ENCODE measurements at regions not wholly inside any gene's neighbourhood (a gene's known extent, or its start where the extent isn't known, plus 50 kb on each side); places are given as distances from the start of the nearest gene placed in this dataset.

DNA sequence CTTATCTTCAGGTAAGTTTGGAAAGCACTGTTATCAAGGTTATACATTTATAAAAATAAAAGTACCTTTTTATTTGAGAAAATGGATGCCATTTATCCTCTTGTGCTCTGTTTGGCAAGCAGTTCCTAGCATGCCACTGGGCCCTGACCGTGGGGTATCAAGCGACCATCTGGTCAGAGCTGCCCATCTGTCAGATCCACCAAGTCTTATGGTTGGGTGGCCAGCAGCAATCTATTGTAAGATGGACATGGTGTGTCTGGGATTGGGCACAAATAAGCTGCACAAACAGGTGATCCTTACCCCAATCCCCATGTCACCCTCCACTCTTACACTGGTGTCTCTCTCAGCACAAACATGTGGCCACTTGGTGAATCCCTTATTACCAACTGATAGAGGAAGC lies 178.5 kb downstream of the DLEU7 start:
- no peak for DNase-seq
- WGBS (ENCODE audit: extremely low coverage, insufficient coverage, low lambda C conversion rate) = no CpG with 5 or more reads among the region's 2 CpGs
- Histone ChIP-seq H3K4me2 (ENCODE audit: low read length) (no peak overlapping the region), H3K27me3 (ENCODE audit: insufficient read depth, low read length, poor library complexity) (no peaks in the 10 kb centered on the region), H3K36me3 (ENCODE audit: control insufficient read depth, insufficient read depth, low read length) (no peaks in the 10 kb centered on the region), H2AK5ac (ENCODE audit: low read length) (no peak overlapping the region), H2BK15ac (replicated peaks; ENCODE audit: low read depth) (no peak overlapping the region), H3K9ac (ENCODE audit: low read length) (no peak overlapping the region), H3K79me2 (ENCODE audit: control insufficient read depth, insufficient read depth, low read length) (no peaks in the 10 kb centered on the region), H3K4me3 (ENCODE audit: low read length) (no peak overlapping the region), H2BK120ac (ENCODE audit: low read depth, low read length) (no peak overlapping the region), H3K27ac (ENCODE audit: low read depth, low read length) (no peak overlapping the region), H3K4ac (ENCODE audit: low read depth, low read length) (no peak overlapping the region), H3K23ac (ENCODE audit: low read length) (no peak overlapping the region), H3K4me1 (ENCODE audit: control insufficient read depth, low read depth, low read length) (no peaks in the 10 kb centered on the region), H3K56ac (ENCODE audit: low read length) (no peak overlapping the region), H3K79me1 (ENCODE audit: low read length) (no peaks in the 10 kb centered on the region), H3K18ac (ENCODE audit: low read length) (no peak overlapping the region), H2BK5ac (ENCODE audit: low read length) (no peak overlapping the region), H4K5ac (ENCODE audit: low read length) (no peak overlapping the region), H4K8ac (ENCODE audit: low read depth, low read length) (no peak overlapping the region)

GRCh38 chr13:50668049-50668448 lies 175.4 kb downstream of the DLEU7 start:
- no CpG with 5 or more reads among the region's 6 CpGs for WGBS (ENCODE audit: extremely low coverage, insufficient coverage, low lambda C conversion rate)
- H3K36me3 ChIP-seq (ENCODE audit: control insufficient read depth, insufficient read depth, low read length) = no peaks in the 10 kb centered on the region
- no peak overlapping the region for H2BK15ac ChIP-seq (replicated peaks; ENCODE audit: low read depth)
- H3K79me2 ChIP-seq (ENCODE audit: control insufficient read depth, insufficient read depth, low read length) = no peaks in the 10 kb centered on the region
- no peak overlapping the region for H3K4me2 ChIP-seq (ENCODE audit: low read length)
- DNase-seq = no peak
- H3K18ac ChIP-seq (ENCODE audit: low read length) = no peak overlapping the region
- H4K8ac ChIP-seq (ENCODE audit: low read depth, low read length) = no peak overlapping the region
- no peak overlapping the region for H3K4ac ChIP-seq (ENCODE audit: low read depth, low read length)
- H3K9ac ChIP-seq (ENCODE audit: low read length) = no peak overlapping the region
- no peak overlapping the region for H2AK5ac ChIP-seq (ENCODE audit: low read length)
- H3K27me3 ChIP-seq (ENCODE audit: insufficient read depth, low read length, poor library complexity) = no peaks in the 10 kb centered on the region
- H2BK120ac ChIP-seq (ENCODE audit: low read depth, low read length) = no peak overlapping the region
- no peaks in the 10 kb centered on the region for H3K79me1 ChIP-seq (ENCODE audit: low read length)
- H3K27ac ChIP-seq (ENCODE audit: low read depth, low read length) = no peak overlapping the region
- H3K4me1 ChIP-seq (ENCODE audit: control insufficient read depth, low read depth, low read length) = no peaks in the 10 kb centered on the region
- no peak overlapping the region for H3K4me3 ChIP-seq (ENCODE audit: low read length)
- H4K5ac ChIP-seq (ENCODE audit: low read length) = no peak overlapping the region
- H3K56ac ChIP-seq (ENCODE audit: low read length) = no peak overlapping the region
- no peak overlapping the region for H3K23ac ChIP-seq (ENCODE audit: low read length)
- H2BK5ac ChIP-seq (ENCODE audit: low read length) = no peak overlapping the region

DNA sequence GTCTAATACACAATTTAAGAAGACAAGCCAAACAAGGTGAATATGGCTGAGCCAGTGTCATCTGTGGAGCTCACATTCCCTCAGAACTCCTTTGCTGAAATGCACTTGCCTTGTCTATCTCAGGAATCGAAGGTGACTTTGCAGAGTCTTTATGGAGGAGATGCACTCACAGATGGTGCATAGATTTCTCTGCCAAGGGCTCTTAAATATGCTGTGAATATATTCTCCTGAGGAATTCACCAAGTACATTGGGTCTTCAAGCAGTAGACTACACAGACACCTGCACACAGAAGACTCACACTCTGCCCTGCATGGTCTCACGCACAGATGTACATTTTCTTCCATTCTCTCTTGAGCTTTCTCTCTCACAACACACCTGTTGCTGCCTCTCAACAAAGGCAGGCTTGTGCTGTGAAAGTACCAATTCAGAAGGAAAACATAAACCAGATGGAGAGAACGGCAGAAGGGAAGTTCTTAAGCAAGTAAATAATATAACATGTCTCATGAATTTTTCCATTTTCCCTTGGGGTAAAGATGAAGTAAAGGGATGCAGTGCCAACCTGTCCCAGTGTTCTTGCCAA lies 174.7 kb downstream of the DLEU7 start:
- no CpG with 5 or more reads among the region's 3 CpGs for WGBS (ENCODE audit: extremely low coverage, insufficient coverage, low lambda C conversion rate)

DNA sequence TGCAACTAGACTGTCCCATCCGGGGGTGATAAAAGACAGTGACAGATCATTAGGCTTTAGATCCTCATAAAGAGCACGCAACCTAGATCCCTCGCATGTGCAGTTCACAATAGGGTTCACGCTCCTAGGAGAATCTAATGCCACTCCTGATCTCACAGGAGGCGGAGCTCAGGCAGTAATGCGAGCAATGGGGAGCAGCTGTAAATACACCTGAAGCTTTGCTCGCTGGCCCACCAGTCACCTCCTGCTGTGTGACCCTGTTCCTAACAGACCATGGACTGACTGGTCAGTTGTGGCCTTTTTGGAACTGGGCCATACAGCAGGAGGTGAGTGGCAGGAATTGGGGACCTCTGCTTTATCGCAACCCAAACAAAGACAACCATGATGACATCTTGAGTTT lies 173.2 kb downstream of the DLEU7 start:
- H2BK15ac ChIP-seq (replicated peaks; ENCODE audit: low read depth) = no peak overlapping the region
- no peak overlapping the region for H2BK120ac ChIP-seq (ENCODE audit: low read depth, low read length)
- DNase-seq = no peak
- no peaks in the 10 kb centered on the region for H3K79me1 ChIP-seq (ENCODE audit: low read length)
- H3K18ac ChIP-seq (ENCODE audit: low read length) = no peak overlapping the region
- H4K5ac ChIP-seq (ENCODE audit: low read length) = no peak overlapping the region
- WGBS (ENCODE audit: extremely low coverage, insufficient coverage, low lambda C conversion rate) = no CpG with 5 or more reads among the region's 8 CpGs
- H3K4ac ChIP-seq (ENCODE audit: low read depth, low read length) = no peak overlapping the region
- no peak overlapping the region for H4K8ac ChIP-seq (ENCODE audit: low read depth, low read length)
- no peak overlapping the region for H3K4me3 ChIP-seq (ENCODE audit: low read length)
- no peak overlapping the region for H2AK5ac ChIP-seq (ENCODE audit: low read length)
- H3K27me3 ChIP-seq (ENCODE audit: insufficient read depth, low read length, poor library complexity) = no peaks in the 10 kb centered on the region
- H3K4me2 ChIP-seq (ENCODE audit: low read length) = no peak overlapping the region
- H3K4me1 ChIP-seq (ENCODE audit: control insufficient read depth, low read depth, low read length) = no peaks in the 10 kb centered on the region
- no peak overlapping the region for H3K9ac ChIP-seq (ENCODE audit: low read length)
- H3K79me2 ChIP-seq (ENCODE audit: control insufficient read depth, insufficient read depth, low read length) = no peaks in the 10 kb centered on the region
- no peak overlapping the region for H2BK5ac ChIP-seq (ENCODE audit: low read length)
- no peak overlapping the region for H3K56ac ChIP-seq (ENCODE audit: low read length)
- H3K23ac ChIP-seq (ENCODE audit: low read length) = no peak overlapping the region
- H3K27ac ChIP-seq (ENCODE audit: low read depth, low read length) = no peak overlapping the region
- H3K36me3 ChIP-seq (ENCODE audit: control insufficient read depth, insufficient read depth, low read length) = no peaks in the 10 kb centered on the region

More for the DNA sequence above, 174.7 kb downstream of the DLEU7 start:
- Histone ChIP-seq H2BK15ac (replicated peaks; ENCODE audit: low read depth) (no peak overlapping the region), H3K23ac (ENCODE audit: low read length) (no peak overlapping the region), H3K36me3 (ENCODE audit: control insufficient read depth, insufficient read depth, low read length) (no peaks in the 10 kb centered on the region), H3K79me1 (ENCODE audit: low read length) (no peaks in the 10 kb centered on the region), H3K56ac (ENCODE audit: low read length) (no peak overlapping the region), H3K18ac (ENCODE audit: low read length) (no peak overlapping the region), H3K4me2 (ENCODE audit: low read length) (no peak overlapping the region), H2AK5ac (ENCODE audit: low read length) (no peak overlapping the region), H3K9ac (ENCODE audit: low read length) (no peak overlapping the region), H3K4me1 (ENCODE audit: control insufficient read depth, low read depth, low read length) (no peaks in the 10 kb centered on the region), H3K27me3 (ENCODE audit: insufficient read depth, low read length, poor library complexity) (no peaks in the 10 kb centered on the region), H2BK120ac (ENCODE audit: low read depth, low read length) (no peak overlapping the region), H4K5ac (ENCODE audit: low read length) (no peak overlapping the region), H3K4me3 (ENCODE audit: low read length) (no peak overlapping the region), H3K79me2 (ENCODE audit: control insufficient read depth, insufficient read depth, low read length) (no peaks in the 10 kb centered on the region), H3K4ac (ENCODE audit: low read depth, low read length) (no peak overlapping the region), H4K8ac (ENCODE audit: low read depth, low read length) (no peak overlapping the region), H2BK5ac (ENCODE audit: low read length) (no peak overlapping the region), H3K27ac (ENCODE audit: low read depth, low read length) (no peak overlapping the region)
- no peak for DNase-seq

DNA sequence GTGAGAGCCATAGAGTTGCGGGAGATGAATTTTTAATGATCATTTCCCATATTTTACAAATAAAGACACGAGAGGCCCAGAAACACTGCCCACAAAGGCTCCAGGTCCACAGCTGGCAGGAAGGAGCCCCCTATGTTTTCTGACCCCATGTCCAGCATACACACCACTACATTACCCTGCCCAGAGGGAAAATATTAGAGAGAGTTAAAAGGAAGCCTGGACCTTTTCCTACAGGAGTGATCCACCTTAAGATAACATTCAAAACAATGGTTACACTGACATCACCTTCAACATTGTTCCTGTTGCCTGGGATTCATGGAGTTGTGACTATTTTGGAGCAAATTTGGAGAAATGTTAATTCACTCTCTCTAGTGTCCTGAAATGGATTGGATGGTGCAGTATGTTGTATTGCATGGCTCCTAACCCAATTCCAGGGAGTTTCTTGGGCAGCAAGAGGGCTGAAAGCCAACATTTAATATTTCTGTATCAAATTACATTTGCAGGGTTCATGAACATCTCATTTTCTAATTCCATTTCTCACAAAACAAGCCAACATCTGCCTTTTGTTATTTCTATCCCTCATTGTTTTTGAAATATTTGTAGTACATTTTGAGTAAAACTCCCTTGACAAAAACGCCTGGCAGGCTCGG lies 172.5 kb downstream of the DLEU7 start:
- DNase-seq = no peak
- Histone ChIP-seq H3K18ac (ENCODE audit: low read length) (no peak overlapping the region), H3K9ac (ENCODE audit: low read length) (no peak overlapping the region), H3K4ac (ENCODE audit: low read depth, low read length) (no peak overlapping the region), H3K27ac (ENCODE audit: low read depth, low read length) (no peak overlapping the region), H2BK5ac (ENCODE audit: low read length) (no peak overlapping the region), H3K4me2 (ENCODE audit: low read length) (no peak overlapping the region), H4K5ac (ENCODE audit: low read length) (no peak overlapping the region), H4K8ac (ENCODE audit: low read depth, low read length) (no peak overlapping the region), H3K79me1 (ENCODE audit: low read length) (no peaks in the 10 kb centered on the region), H2AK5ac (ENCODE audit: low read length) (no peak overlapping the region), H3K36me3 (ENCODE audit: control insufficient read depth, insufficient read depth, low read length) (no peaks in the 10 kb centered on the region), H2BK15ac (replicated peaks; ENCODE audit: low read depth) (no peak overlapping the region), H3K23ac (ENCODE audit: low read length) (no peak overlapping the region), H3K4me3 (ENCODE audit: low read length) (no peak overlapping the region), H2BK120ac (ENCODE audit: low read depth, low read length) (no peak overlapping the region), H3K79me2 (ENCODE audit: control insufficient read depth, insufficient read depth, low read length) (no peaks in the 10 kb centered on the region), H3K27me3 (ENCODE audit: insufficient read depth, low read length, poor library complexity) (no peaks in the 10 kb centered on the region), H3K56ac (ENCODE audit: low read length) (no peak overlapping the region), H3K4me1 (ENCODE audit: control insufficient read depth, low read depth, low read length) (no peaks in the 10 kb centered on the region)
- no CpG with 5 or more reads among the region's 4 CpGs for WGBS (ENCODE audit: extremely low coverage, insufficient coverage, low lambda C conversion rate)

DNA sequence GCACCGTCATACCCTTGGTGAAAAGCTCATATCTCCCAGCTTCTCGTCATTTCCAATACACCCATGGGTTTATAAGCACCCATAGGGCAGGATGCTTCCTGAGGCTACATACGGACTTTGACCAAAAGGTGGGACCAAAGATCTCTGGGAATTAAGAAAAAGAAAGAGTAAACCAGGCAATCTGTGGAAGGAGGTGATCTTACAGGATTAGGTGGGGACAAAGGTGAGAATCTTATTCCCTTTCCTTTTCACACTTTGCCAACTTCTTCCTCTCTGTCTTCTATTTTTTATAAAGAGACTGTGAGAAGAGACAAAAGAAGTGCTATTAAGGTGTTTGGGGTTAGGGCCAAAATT lies 172.0 kb downstream of the DLEU7 start:
- no peak overlapping the region for H3K9ac ChIP-seq (ENCODE audit: low read length)

More for the DNA sequence above, 172.0 kb downstream of the DLEU7 start:
- no peak overlapping the region for H3K4me3 ChIP-seq (ENCODE audit: low read length)
- no peak overlapping the region for H3K4ac ChIP-seq (ENCODE audit: low read depth, low read length)
- no peak overlapping the region for H3K4me2 ChIP-seq (ENCODE audit: low read length)
- no peak overlapping the region for H2AK5ac ChIP-seq (ENCODE audit: low read length)
- no peak overlapping the region for H2BK15ac ChIP-seq (replicated peaks; ENCODE audit: low read depth)
- no peak overlapping the region for H2BK120ac ChIP-seq (ENCODE audit: low read depth, low read length)
- H3K27ac ChIP-seq (ENCODE audit: low read depth, low read length) = no peak overlapping the region
- no peaks in the 10 kb centered on the region for H3K27me3 ChIP-seq (ENCODE audit: insufficient read depth, low read length, poor library complexity)
- WGBS (ENCODE audit: extremely low coverage, insufficient coverage, low lambda C conversion rate) = no CpG with 5 or more reads among the region's 3 CpGs
- H3K36me3 ChIP-seq (ENCODE audit: control insufficient read depth, insufficient read depth, low read length) = no peaks in the 10 kb centered on the region
- H3K23ac ChIP-seq (ENCODE audit: low read length) = no peak overlapping the region
- no peak overlapping the region for H3K18ac ChIP-seq (ENCODE audit: low read length)
- no peaks in the 10 kb centered on the region for H3K79me1 ChIP-seq (ENCODE audit: low read length)
- no peaks in the 10 kb centered on the region for H3K4me1 ChIP-seq (ENCODE audit: control insufficient read depth, low read depth, low read length)
- H4K5ac ChIP-seq (ENCODE audit: low read length) = no peak overlapping the region
- H3K56ac ChIP-seq (ENCODE audit: low read length) = no peak overlapping the region
- H3K79me2 ChIP-seq (ENCODE audit: control insufficient read depth, insufficient read depth, low read length) = no peaks in the 10 kb centered on the region
- DNase-seq = no peak
- no peak overlapping the region for H2BK5ac ChIP-seq (ENCODE audit: low read length)
- H4K8ac ChIP-seq (ENCODE audit: low read depth, low read length) = no peak overlapping the region
